Psoas muscle (tissue), 7 donors: ENCODE measurements at regions not wholly inside any gene's neighbourhood (a gene's known extent, or its start where the extent isn't known, plus 50 kb on each side); places are given as distances from the start of the nearest gene placed in this dataset.

Source experiments
- ATAC-seq, 4 donors: fragments of 200-7000 bp; cut with Tn5 transposase; one replicate each; pipeline ENCODE4 v1.9.1; 2020; ENCODE audit warnings: moderate library complexity in 3 of 4, mild to moderate bottlenecking in 2 of 4
- DNase-seq, 2 donors: peaks; one replicate each; pipeline ENCODE4 v3.0.0-alpha.2; 2020
- H3K27ac ChIP-seq: fragments of 200-600 bp; one replicate; pipeline ENCODE4 v1.8.0; 2022
- H3K27me3 ChIP-seq, 3 donors: fragments of 200-600 bp in 1 of 3; one replicate each; pipeline versions ENCODE4 v1.6.1 to v1.8.0; 2013 to 2022; ENCODE audit warnings: low read length in 2 of 3, mild to moderate bottlenecking in 2 of 3, moderate library complexity in 1 of 3; ENCODE audit not compliant: insufficient read depth in 3 of 3
- H3K36me3 ChIP-seq, 2 donors: fragments of 200-600 bp in 1 of 2; one replicate each; pipeline versions ENCODE4 v1.6.1 to v1.8.0; 2013 to 2022; ENCODE audit warnings: low read depth in 1 of 2, mild to moderate bottlenecking in 1 of 2, moderate library complexity in 1 of 2; ENCODE audit not compliant: insufficient read depth in 1 of 2
- H3K4me1 ChIP-seq: fragments of 200-600 bp; one replicate; pipeline ENCODE4 v1.8.0; 2022
- H3K4me3 ChIP-seq: fragments of 200-600 bp; one replicate; pipeline ENCODE4 v1.8.0; 2022; ENCODE audit warnings: mild to moderate bottlenecking
- H3K9me3 ChIP-seq: fragments of 200-600 bp; one replicate; pipeline ENCODE4 v1.8.0; 2022
- CTCF ChIP-seq: fragments of 200-600 bp; IDR thresholded peaks from one replicate; pipeline ENCODE4 v1.8.0; 2022; ENCODE audit warnings: antibody characterized with exemption
- WGBS, 3 donors: extraction: QIAGEN DNeasy Blood & Tissue Kit; methylation state at CpG; one replicate each; pipeline versions ENCODE4 v1.1.6 to v1.1.7; 2013; 5-methylcytosine and 5-hydroxymethylcytosine counted together
- intact Hi-C, 2 donors: fragments of 100-400 bp; cut with DNase I; formaldehyde crosslinking; loops; one replicate each; pipeline versions ENCODE4 v1.11.0 to v1.14.2; 2022
- donor health status: healthy with polysubstance abuse.
- donor health status: DM: no; HTN: no; CAD: no; lungs with moderate emphysema.
- donor health status: Bipolar disorder and iron deficiency.
- donor health status: healthy.
- donor health status: DM: yes; HTN: yes; CAD: no.
- donor health status: DM: no; HTN: no; CAD: no.
- donor health status: DM: yes; HTN: yes; CAD: no.

- no peak overlapping the region for H3K27ac ChIP-seq
- H3K9me3 ChIP-seq: no peaks in the 10 kb centered on the region
- no peak overlapping the region for H3K4me3 ChIP-seq
- H3K27me3 ChIP-seq: no peaks in the 10 kb centered on the region
- 41 to 60% (median 59%) methylated on average over 1 of the region's 1 CpG for WGBS, 3 donors
- no peaks in the 10 kb centered on the region for H3K4me1 ChIP-seq
- DNase-seq (no peak), ATAC-seq (no peak)
- no peaks in the 10 kb centered on the region for H3K36me3 ChIP-seq
- intact Hi-C loops: no loop called here
- TF ChIP-seq CTCF: no peak
Observed at GRCh38 chr5:167835146-167835545, 456.3 kb upstream of the WWC1 start.

GRCh38 chr5:167837127-167837526 lies 454.3 kb upstream of the WWC1 start:
- DNase-seq: no peak
- Histone ChIP-seq H3K4me3 (no peak overlapping the region), H3K27ac (no peak overlapping the region), H3K27me3 (no peaks in the 10 kb centered on the region), H3K9me3 (no peaks in the 10 kb centered on the region), H3K4me1 (no peaks in the 10 kb centered on the region), H3K36me3 (no peaks in the 10 kb centered on the region)
- intact Hi-C loops: no loop called here
- no peak for ATAC-seq
- 93 to 96% (median 94%) methylated on average over 2 of the region's 2 CpGs for WGBS, 3 donors
- TF ChIP-seq CTCF: no peak

- no peaks in the 10 kb centered on the region for H3K27me3 ChIP-seq
- intact Hi-C loops: no loop called here
- TF ChIP-seq CTCF: no peak
- ATAC-seq (no peak), DNase-seq (no peak)
- H3K4me3 ChIP-seq: no peak overlapping the region
- no peaks in the 10 kb centered on the region for H3K9me3 ChIP-seq
- WGBS, 3 donors: 65 to 73% (median 69%) methylated on average over 6 of the region's 6 CpGs
- H3K4me1 ChIP-seq: no peaks in the 10 kb centered on the region
- H3K27ac ChIP-seq: no peak overlapping the region
- no peaks in the 10 kb centered on the region for H3K36me3 ChIP-seq
Observed at GRCh38 chr5:167839065-167839464, 452.4 kb upstream of the WWC1 start.

GRCh38 chr5:167840527-167841130 lies 450.8 kb upstream of the WWC1 start:
- H3K36me3 ChIP-seq: no peaks in the 10 kb centered on the region
- no peaks in the 10 kb centered on the region for H3K9me3 ChIP-seq
- TF ChIP-seq CTCF: no peak
- H3K27me3 ChIP-seq: no peaks in the 10 kb centered on the region
- DNase-seq (no peak), ATAC-seq (no peak)
- no peaks in the 10 kb centered on the region for H3K4me1 ChIP-seq
- 56 to 66% (median 61%) methylated on average over 8 of the region's 8 CpGs for WGBS, 3 donors
- no peak overlapping the region for H3K4me3 ChIP-seq
- no peak overlapping the region for H3K27ac ChIP-seq
- intact Hi-C loops: no loop called here

GRCh38 chr5:167843881-167844572 lies 447.4 kb upstream of the WWC1 start:
- H3K36me3 ChIP-seq: no peaks in the 10 kb centered on the region
- no peaks in the 10 kb centered on the region for H3K9me3 ChIP-seq
- TF ChIP-seq CTCF: no peak
- ATAC-seq (no peak), DNase-seq (no peak)
- H3K27me3 ChIP-seq: no peaks in the 10 kb centered on the region
- no peaks in the 10 kb centered on the region for H3K4me1 ChIP-seq
- no peak overlapping the region for H3K27ac ChIP-seq
- no peak overlapping the region for H3K4me3 ChIP-seq
- 71 to 83% (median 74%) methylated on average over 4 of the region's 4 CpGs for WGBS, 3 donors
- intact Hi-C loops: no loop called here
